HepG2 (cell line): ENCODE measurements at regions not wholly inside any gene's neighbourhood (a gene's known extent, or its start where the extent isn't known, plus 50 kb on each side); places are given as distances from the start of the nearest gene placed in this dataset.

ENCODE experiments used
- HOXD1 ChIP-seq: sonication (generic); formaldehyde crosslinking; IDR thresholded peaks from 2 replicates; pipeline ENCODE4 v1.5.0; 2020; ENCODE audit warnings: missing genetic modification reagents
- KIAA2018 ChIP-seq: sonication (generic); formaldehyde crosslinking; IDR thresholded peaks from 2 replicates; pipeline ENCODE4 v1.5.0; 2020; ENCODE audit warnings: mild to moderate bottlenecking, missing genetic modification reagents, borderline replicate concordance
- KLF11 ChIP-seq: IDR thresholded peaks from 2 replicates; pipeline ENCODE4 v1.6.1; 2016; ENCODE audit warnings: missing compliant biosample characterization
- MEIS2 ChIP-seq: sonication (generic); formaldehyde crosslinking; IDR thresholded peaks from 2 replicates; pipeline ENCODE4 v1.9.0; 2021; ENCODE audit warnings: mild to moderate bottlenecking, missing genetic modification reagents
- MXD4 ChIP-seq: IDR thresholded peaks from 2 replicates; pipeline ENCODE4 v1.6.1; 2016; ENCODE audit warnings: mild to moderate bottlenecking, missing biosample characterization, missing genetic modification reagents
- MYPOP ChIP-seq: sonication (generic); formaldehyde crosslinking; IDR thresholded peaks from 2 replicates; pipeline ENCODE4 v1.8.1; 2023; ENCODE audit warnings: mild to moderate bottlenecking, moderate library complexity, missing genetic modification reagents
- NFRKB ChIP-seq: fragments of 450-650 bp; IDR thresholded peaks from 2 replicates; pipeline ENCODE4 v1.6.1; 2017
- NONO ChIP-seq, 2 experiments: fragments of 450-650 bp in 1 of 2; sonication (generic) in 1 of 2; formaldehyde crosslinking in 1 of 2; IDR thresholded peaks in 1 of 2; conservative IDR thresholded peaks in 1 of 2; 2 replicates each; pipeline versions ENCODE4 v1.6.1 to v1.8.0; 2017 to 2022; ENCODE audit warnings: mild to moderate bottlenecking in 1 of 2, missing genetic modification reagents in 1 of 2, moderate library complexity in 1 of 2
- SNAI1 ChIP-seq: sonication (generic); formaldehyde crosslinking; IDR thresholded peaks from 2 replicates; pipeline ENCODE4 v1.5.0; 2020; ENCODE audit warnings: mild to moderate bottlenecking, missing genetic modification reagents, borderline replicate concordance
- ZBTB42 ChIP-seq: sonication (generic); formaldehyde crosslinking; IDR thresholded peaks from 2 replicates; pipeline ENCODE4 v1.5.0; 2020; ENCODE audit warnings: mild to moderate bottlenecking, missing genetic modification reagents
- ZNF782 ChIP-seq: sonication (generic); formaldehyde crosslinking; IDR thresholded peaks from 2 replicates; pipeline ENCODE4 v1.4.0; 2020; ENCODE audit warnings: missing genetic modification reagents, mild to moderate bottlenecking, borderline replicate concordance
- TF ChIP-seq, protein P1 (sequence below): sonication (generic); formaldehyde crosslinking; IDR thresholded peaks from one replicate; pipeline ENCODE4 v1.5.1; 2020; ENCODE audit warnings: mild to moderate bottlenecking, missing genetic modification reagents; ENCODE audit errors: not compliant biosample characterization

DNA sequence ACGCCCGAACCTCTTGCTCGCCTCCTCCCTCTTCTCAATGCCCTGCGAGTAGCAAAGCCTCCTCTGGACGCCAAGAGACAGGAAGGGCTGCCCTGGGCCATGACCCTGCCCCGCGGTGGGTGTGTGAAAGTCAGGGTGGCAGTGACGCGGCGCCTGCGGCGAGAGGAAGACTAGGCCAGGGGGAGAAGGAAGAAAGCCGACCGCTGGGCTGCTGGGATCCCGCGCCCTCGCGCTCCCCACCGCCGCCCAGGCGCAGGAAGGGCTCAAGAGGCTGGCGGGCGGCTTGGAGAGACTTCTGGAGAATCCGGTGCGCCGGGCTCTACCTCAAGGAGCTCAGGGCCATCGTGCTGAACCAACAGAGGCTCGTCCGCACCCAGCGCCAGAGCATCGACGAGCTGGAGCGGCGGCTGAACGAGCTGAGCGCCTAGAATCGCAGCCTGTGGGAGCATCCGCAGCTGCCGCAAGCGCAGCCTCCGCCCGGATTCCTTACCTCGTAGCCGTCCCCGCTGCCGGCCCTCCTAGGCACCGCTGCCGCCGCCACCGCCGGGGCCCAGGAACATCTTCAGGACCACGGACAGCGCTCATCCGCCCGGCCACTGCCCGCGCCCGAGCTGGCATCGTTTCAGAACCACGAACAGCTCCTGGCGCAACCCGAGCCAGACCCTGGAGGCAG is 105.0 kb upstream of the PRB2 start (continued):
- TF ChIP-seq KIAA2018 (CRISPR knock-in tag), result no peak
- no peak for TF ChIP-seq NFRKB
- TF ChIP-seq HOXD1 (CRISPR knock-in tag), result peak; percentile 98
- peak; percentile 99 for TF ChIP-seq SNAI1 (CRISPR knock-in tag)
- TF ChIP-seq KLF11 (CRISPR knock-in tag), result peak; percentile 99
- no peak for TF ChIP-seq NONO (IDR thresholded peaks at IDR 0.05)
- no peak for TF ChIP-seq NONO (CRISPR knock-in tag; conservative IDR thresholded peaks at IDR 0.05)
- TF ChIP-seq MYPOP (CRISPR knock-in tag), result peak; percentile 86
- peak; percentile 99 for TF ChIP-seq MEIS2 (CRISPR knock-in tag)
- peak; percentile 96 for TF ChIP-seq MXD4 (CRISPR knock-in tag)
- TF ChIP-seq ZBTB42 (CRISPR knock-in tag), result peak; percentile 94
- peak; percentile 94; the same call in 1 of the 2 replicates for TF ChIP-seq ZNF782 (CRISPR knock-in tag)
- TF ChIP-seq, protein P1, sequence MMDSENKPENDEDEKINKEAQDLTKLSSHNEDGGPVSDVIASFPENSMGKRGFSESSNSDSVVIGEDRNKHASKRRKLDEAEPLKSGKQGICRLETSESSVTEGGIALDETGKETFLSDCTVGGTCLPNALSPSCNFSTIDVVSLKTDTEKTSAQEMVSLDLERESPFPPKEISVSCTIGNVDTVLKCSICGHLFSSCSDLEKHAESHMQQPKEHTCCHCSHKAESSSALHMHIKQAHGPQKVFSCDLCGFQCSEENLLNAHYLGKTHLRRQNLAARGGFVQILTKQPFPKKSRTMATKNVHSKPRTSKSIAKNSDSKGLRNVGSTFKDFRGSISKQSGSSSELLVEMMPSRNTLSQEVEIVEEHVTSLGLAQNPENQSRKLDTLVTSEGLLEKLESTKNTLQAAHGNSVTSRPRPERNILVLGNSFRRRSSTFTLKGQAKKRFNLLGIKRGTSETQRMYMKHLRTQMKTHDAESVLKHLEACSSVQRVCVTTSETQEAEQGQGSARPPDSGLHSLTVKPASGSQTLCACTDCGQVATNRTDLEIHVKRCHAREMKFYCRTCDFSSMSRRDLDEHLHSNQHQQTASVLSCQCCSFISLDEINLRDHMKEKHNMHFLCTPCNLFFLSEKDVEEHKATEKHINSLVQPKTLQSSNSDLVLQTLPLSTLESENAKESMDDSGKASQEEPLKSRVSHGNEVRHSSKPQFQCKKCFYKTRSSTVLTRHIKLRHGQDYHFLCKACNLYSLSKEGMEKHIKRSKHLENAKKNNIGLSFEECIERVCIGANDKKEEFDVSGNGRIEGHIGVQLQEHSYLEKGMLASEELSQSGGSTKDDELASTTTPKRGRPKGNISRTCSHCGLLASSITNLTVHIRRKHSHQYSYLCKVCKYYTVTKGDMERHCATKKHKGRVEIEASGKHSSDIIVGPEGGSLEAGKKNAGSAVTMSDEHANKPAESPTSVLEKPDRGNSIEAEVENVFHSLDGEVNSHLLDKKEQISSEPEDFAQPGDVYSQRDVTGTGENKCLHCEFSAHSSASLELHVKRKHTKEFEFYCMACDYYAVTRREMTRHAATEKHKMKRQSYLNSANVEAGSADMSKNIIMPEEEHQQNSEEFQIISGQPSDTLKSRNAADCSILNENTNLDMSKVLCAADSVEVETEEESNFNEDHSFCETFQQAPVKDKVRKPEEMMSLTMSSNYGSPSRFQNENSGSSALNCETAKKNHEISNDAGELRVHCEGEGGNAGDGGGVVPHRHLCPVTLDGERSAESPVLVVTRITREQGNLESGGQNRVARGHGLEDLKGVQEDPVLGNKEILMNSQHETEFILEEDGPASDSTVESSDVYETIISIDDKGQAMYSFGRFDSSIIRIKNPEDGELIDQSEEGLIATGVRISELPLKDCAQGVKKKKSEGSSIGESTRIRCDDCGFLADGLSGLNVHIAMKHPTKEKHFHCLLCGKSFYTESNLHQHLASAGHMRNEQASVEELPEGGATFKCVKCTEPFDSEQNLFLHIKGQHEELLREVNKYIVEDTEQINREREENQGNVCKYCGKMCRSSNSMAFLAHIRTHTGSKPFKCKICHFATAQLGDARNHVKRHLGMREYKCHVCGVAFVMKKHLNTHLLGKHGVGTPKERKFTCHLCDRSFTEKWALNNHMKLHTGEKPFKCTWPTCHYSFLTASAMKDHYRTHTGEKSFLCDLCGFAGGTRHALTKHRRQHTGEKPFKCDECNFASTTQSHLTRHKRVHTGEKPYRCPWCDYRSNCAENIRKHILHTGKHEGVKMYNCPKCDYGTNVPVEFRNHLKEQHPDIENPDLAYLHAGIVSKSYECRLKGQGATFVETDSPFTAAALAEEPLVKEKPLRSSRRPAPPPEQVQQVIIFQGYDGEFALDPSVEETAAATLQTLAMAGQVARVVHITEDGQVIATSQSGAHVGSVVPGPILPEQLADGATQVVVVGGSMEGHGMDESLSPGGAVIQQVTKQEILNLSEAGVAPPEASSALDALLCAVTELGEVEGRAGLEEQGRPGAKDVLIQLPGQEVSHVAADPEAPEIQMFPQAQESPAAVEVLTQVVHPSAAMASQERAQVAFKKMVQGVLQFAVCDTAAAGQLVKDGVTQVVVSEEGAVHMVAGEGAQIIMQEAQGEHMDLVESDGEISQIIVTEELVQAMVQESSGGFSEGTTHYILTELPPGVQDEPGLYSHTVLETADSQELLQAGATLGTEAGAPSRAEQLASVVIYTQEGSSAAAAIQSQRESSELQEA, result peak; percentile 98
